ENCODE measurements at regions not wholly inside any gene's neighbourhood (a gene's known extent, or its start where the extent isn't known, plus 50 kb on each side); places are given as distances from the start of the nearest gene placed in this dataset.

- DNase-seq (ENCODE audit: low spot score): no peak
Observed at GRCh38 chr10:4482659-4483058, 343.3 kb upstream of the AKR1E2 start.

DNA sequence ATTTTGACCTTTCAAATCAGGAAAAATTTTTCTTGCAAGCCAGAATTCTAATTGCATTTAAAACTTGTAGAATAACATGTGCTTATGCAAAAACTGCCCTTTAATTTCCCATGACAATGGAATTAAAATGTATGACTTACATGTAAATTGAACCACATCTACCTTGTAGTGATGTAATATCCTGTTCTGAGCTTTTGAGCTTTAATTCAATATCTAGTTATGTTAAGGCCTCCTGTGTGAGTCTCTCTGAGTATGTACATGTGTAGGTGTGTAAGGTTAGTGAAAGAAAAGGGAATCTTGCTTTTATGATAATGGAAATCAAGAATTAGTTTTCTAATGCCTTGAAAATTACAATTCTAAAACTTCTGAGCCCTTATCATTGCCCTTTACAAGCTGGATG, 344.8 kb upstream of the AKR1E2 start:
- no peak for DNase-seq (ENCODE audit: low spot score)

GRCh38 chr10:4479342-4479741, 346.7 kb upstream of the AKR1E2 start:
- DNase-seq (ENCODE audit: low spot score): no peak

- no peak for DNase-seq (ENCODE audit: low spot score)
Observed at GRCh38 chr10:4477664-4478063, 348.3 kb upstream of the AKR1E2 start.

- DNase-seq (ENCODE audit: low spot score): no peak
Observed at GRCh38 chr10:4475827-4476490, 350.0 kb upstream of the AKR1E2 start.

- no peak for DNase-seq (ENCODE audit: low spot score)
Observed at GRCh38 chr10:4474829-4475228, 351.2 kb upstream of the AKR1E2 start.

DNA sequence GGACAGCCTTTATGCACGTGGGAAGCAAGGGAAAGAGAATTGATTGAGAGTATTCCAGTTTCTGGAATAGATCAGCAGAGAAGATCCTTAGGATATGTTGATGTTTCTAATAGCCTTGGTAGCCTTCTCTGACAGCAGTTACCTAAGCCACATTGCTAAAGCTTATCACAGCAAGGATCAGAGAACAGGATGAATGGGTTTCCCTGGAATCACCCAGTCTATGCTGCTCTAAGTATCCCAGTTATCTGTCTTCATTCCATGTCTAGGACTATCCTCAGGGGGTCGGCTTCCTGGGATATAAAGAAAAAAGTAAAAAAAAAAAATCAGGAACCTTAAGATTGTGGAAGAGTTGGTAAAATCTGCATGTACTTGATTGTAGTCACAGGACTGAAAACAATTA, 352.0 kb upstream of the AKR1E2 start:
- DNase-seq (ENCODE audit: low spot score): no peak

DNA sequence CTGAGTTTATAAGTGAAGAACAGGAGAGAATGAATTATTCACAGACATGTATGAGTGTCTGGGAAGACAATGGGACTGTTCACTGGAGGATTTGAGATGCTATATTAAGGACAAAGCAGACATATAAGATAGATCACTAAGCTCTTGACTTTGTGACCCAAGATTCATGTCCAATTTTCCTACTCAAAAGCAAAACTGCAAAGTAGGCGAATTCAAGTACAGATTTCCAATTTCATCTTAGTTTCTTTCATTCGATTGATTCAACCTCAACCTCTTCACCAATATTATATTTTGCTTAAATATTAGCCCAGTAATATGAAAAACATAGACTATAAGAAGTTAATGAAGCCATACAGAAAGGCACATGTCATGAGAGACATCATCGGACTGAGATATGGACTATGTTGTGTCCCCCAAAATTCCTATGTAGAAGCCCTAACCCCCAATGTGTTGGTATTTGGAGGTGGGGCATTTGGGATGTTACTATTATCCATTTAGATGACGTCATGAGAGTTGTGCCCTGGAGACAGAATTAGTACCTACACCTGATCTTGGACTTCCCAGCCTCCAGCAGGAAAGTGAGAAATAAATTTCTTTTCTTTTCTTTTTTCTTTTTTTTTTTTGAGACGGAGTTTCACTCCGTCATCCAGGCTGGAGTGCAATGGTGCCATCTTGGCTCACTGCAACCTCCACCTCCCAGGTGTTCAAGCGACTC, 353.7 kb upstream of the AKR1E2 start:
- no peak for DNase-seq (ENCODE audit: low spot score)

GRCh38 chr10:4470231-4470835, 355.7 kb upstream of the AKR1E2 start:
- no peak for DNase-seq (ENCODE audit: low spot score)

DNA sequence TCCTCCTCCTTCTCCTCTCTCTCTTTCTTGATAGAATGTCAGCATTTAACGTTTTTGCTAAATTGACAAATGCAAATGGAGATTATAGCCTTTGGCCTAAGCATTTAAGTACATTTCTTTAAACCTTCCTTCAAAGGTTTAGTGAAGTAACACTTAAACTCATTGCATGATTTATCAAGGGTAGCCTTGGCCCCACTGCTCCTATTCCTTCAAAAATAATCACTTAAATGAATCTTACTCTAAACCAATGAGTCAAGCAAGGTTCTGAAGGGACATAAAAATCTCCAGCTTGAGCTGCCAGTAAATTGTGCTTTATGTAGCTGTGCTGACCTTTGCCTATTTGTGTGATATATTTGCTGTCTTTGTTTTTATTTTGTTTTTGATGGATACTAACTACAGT, 358.5 kb upstream of the AKR1E2 start:
- DNase-seq (ENCODE audit: low spot score): no peak

DNA sequence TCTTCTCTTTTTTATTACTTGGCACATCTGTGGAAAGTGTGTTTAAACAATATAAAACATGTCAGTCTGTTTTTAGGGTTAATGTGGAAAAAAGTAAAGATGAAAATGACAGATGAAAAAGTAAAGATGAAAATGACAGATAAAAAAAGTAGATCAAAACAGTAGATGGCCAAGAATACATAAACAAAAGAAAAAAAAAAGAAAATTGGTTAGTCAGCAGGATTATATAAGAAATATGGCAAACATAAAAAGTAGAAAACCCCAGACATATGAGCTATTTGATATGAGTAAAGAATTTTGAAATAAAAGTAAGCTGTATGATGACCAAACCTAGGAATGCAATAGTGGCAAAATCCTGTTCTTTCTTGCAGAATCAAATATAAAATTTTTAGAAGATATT, 365.7 kb upstream of the AKR1E2 start:
- no peak for DNase-seq (ENCODE audit: low spot score)

DNA sequence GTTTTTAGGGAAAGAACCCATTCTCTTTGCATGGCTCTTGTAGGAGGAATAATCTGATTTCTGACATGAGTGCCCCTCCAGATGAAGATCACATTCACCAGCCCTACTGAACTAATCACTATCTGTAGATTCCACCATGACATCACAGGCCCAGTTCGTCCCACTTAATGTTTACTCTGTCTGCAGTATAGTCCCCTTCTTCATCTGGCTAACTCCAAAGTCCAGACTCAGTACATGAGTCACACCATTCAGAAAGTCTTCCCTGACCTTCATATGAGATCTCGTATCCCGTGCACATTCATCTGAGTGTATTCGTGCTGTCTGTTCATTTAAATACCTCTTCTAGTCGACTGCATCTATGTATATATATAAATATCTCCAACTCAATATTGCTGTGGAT, 366.5 kb upstream of the AKR1E2 start:
- DNase-seq (ENCODE audit: low spot score): no peak

DNA sequence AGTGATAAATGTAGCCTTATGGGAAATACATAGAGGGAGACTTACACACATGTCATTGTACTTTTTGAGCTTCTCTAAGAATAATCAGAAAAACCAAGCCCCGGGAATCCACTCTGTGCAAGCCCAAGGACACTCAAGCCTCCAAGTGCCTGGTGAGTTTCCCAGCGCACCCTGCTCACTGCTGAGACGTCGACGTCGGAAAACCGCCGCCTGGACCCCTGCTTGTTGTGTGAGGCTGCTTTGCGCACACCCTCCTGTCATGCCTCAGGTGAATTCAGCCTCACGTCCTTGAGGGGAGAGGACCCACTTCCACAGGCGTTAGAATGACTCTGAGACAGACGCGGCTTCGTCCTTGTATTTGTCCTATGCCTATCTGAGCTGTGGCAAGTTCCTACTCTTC, 368.4 kb upstream of the AKR1E2 start:
- DNase-seq (ENCODE audit: low spot score): no peak

- no peak for DNase-seq (ENCODE audit: low spot score)
Observed at GRCh38 chr10:4456776-4457175, 369.2 kb upstream of the AKR1E2 start.

GRCh38 chr10:4456279-4456678, 369.7 kb upstream of the AKR1E2 start:
- DNase-seq (ENCODE audit: low spot score): no peak

- DNase-seq (ENCODE audit: low spot score): no peak
Observed at GRCh38 chr10:4453950-4454349, 372.1 kb upstream of the AKR1E2 start.

- no peak for DNase-seq (ENCODE audit: low spot score)
Observed at GRCh38 chr10:4453276-4453675, 372.7 kb upstream of the AKR1E2 start.

- DNase-seq (ENCODE audit: low spot score): no peak
Observed at GRCh38 chr10:4450981-4451908, 374.8 kb upstream of the AKR1E2 start.

GRCh38 chr10:4450169-4450568, 375.8 kb upstream of the AKR1E2 start:
- DNase-seq (ENCODE audit: low spot score): no peak

DNA sequence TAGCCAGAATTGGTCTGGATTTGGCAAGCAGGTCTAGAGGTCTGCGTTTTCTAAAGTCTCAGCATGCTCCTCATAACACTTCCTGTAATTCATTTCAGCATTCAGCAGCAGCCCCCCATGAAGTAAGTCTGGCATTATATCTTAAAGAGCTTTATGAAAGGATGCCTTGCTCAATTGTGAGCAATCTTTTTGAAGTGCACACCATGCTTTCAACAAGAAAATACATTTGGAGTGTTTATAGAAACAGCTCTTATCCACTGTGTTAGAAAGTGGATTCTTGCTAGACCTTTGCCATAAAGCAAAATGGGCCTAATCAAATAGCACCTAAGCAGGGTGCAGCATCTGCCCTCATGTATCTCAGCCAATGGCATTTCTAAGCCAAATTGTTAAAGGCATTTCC, 378.0 kb upstream of the AKR1E2 start:
- no peak for DNase-seq (ENCODE audit: low spot score)

- DNase-seq (ENCODE audit: low spot score): no peak
Observed at GRCh38 chr10:4443419-4443818, 382.6 kb upstream of the AKR1E2 start.

GRCh38 chr10:4442296-4442695, 383.7 kb upstream of the AKR1E2 start:
- DNase-seq (ENCODE audit: low spot score): no peak

- no peak for DNase-seq (ENCODE audit: low spot score)
Observed at GRCh38 chr10:4440260-4440659, 385.7 kb upstream of the AKR1E2 start.

Data from ecto neural progenitor cell (in vitro differentiated cells).